ENCODE measurements at regions not wholly inside any gene's neighbourhood (a gene's known extent, or its start where the extent isn't known, plus 50 kb on each side); places are given as distances from the start of the nearest gene placed in this dataset.

GRCh38 chr1:239288820-239289554 lies 97.4 kb upstream of the CHRM3 start:
- Histone ChIP-seq H3K9me3 (ENCODE audit: insufficient read depth, low read depth) (no peaks in the 10 kb centered on the region), H3K4me3 (no peak overlapping the region), H3K36me3 (ENCODE audit: low read depth) (no peaks in the 10 kb centered on the region), H3K4me1 (replicated peaks; ENCODE audit: insufficient read depth) (no peaks in the 10 kb centered on the region), H4K20me1 (ENCODE audit: insufficient read depth) (no peaks in the 10 kb centered on the region), H3K27ac (no peak overlapping the region), H3K9me2 (ENCODE audit: insufficient read depth) (no peaks in the 10 kb centered on the region), H3K27me3 (ENCODE audit: insufficient read depth, low read depth) (no peaks in the 10 kb centered on the region), H3K79me2 (ENCODE audit: low read depth) (no peaks in the 10 kb centered on the region), H3K4me2 (no peak overlapping the region), H3F3A (ENCODE audit: insufficient read depth, low read depth) (no peaks in the 10 kb centered on the region), H2AFZ (no peak overlapping the region)
- POLR2A ChIA-PET (ENCODE audit: unreplicated experiment), result no interaction called here
- TF ChIP-seq EZH2 (IDR thresholded peaks at IDR 0.05; ENCODE audit: low read depth) (no peak), CTCF (conservative IDR thresholded peaks at IDR 0.05) (no peak)
- intact Hi-C loops (cut with micrococcal nuclease; ENCODE audit: unreplicated experiment), result no loop called here
- BruUV-seq (replicated peaks), result no TSS peak
- DNase-seq, result no peak
- CTCF ChIA-PET, result no interaction called here

- POLR2A ChIA-PET (ENCODE audit: unreplicated experiment), result no interaction called here
- TF ChIP-seq CTCF (conservative IDR thresholded peaks at IDR 0.05) (no peak), EZH2 (IDR thresholded peaks at IDR 0.05; ENCODE audit: low read depth) (no peak)
- BruUV-seq (replicated peaks), result no TSS peak
Measured at GRCh38 chr1:239287296-239287695, 99.1 kb upstream of the CHRM3 start.

DNA sequence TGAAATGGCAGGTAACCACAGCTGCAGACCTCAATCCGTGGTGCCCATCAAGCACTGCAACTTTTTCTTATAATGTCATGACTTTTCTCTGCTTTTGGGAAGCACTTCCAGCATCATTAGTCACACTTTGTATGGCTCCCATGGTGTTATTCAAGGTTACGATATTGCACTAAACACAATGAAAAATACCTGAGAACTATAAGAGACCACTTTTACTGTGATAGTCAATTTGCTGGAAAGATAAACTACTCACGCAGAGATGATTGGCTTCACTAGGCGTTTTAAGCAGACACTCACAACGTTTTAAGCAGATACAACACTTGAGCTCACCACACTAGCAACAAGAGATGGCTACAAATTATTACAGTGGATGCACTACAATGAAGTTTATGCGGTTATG lies 103.2 kb upstream of the CHRM3 start:
- intact Hi-C loops (cut with micrococcal nuclease; ENCODE audit: unreplicated experiment), result no loop called here
- Histone ChIP-seq H3K9me2 (ENCODE audit: insufficient read depth) (no peaks in the 10 kb centered on the region), H3K4me1 (replicated peaks; ENCODE audit: insufficient read depth) (no peaks in the 10 kb centered on the region), H3F3A (ENCODE audit: insufficient read depth, low read depth) (no peaks in the 10 kb centered on the region), H3K27ac (no peak overlapping the region), H3K4me3 (no peak overlapping the region), H3K36me3 (ENCODE audit: low read depth) (no peaks in the 10 kb centered on the region), H3K4me2 (no peak overlapping the region), H4K20me1 (ENCODE audit: insufficient read depth) (no peaks in the 10 kb centered on the region), H3K79me2 (ENCODE audit: low read depth) (no peaks in the 10 kb centered on the region), H3K9me3 (ENCODE audit: insufficient read depth, low read depth) (no peaks in the 10 kb centered on the region), H3K27me3 (ENCODE audit: insufficient read depth, low read depth) (no peaks in the 10 kb centered on the region), H2AFZ (no peak overlapping the region)
- ChIA-PET POLR2A (ENCODE audit: unreplicated experiment) (no interaction called here), CTCF (no interaction called here)
- no peak for DNase-seq
- BruUV-seq (replicated peaks), result no TSS peak
- TF ChIP-seq CTCF (conservative IDR thresholded peaks at IDR 0.05) (no peak), EZH2 (IDR thresholded peaks at IDR 0.05; ENCODE audit: low read depth) (no peak)

More at GRCh38 chr1:239287296-239287695, 99.1 kb upstream of the CHRM3 start:
- Histone ChIP-seq H3K9me2 (ENCODE audit: insufficient read depth) (no peaks in the 10 kb centered on the region), H3K4me2 (no peak overlapping the region), H4K20me1 (ENCODE audit: insufficient read depth) (no peaks in the 10 kb centered on the region), H3K27me3 (ENCODE audit: insufficient read depth, low read depth) (no peaks in the 10 kb centered on the region), H3K4me3 (no peak overlapping the region), H3K9me3 (ENCODE audit: insufficient read depth, low read depth) (no peaks in the 10 kb centered on the region), H3F3A (ENCODE audit: insufficient read depth, low read depth) (no peaks in the 10 kb centered on the region), H3K27ac (no peak overlapping the region), H3K36me3 (ENCODE audit: low read depth) (no peaks in the 10 kb centered on the region), H3K4me1 (replicated peaks; ENCODE audit: insufficient read depth) (no peaks in the 10 kb centered on the region), H2AFZ (no peak overlapping the region), H3K79me2 (ENCODE audit: low read depth) (no peaks in the 10 kb centered on the region)
- intact Hi-C loops (cut with micrococcal nuclease; ENCODE audit: unreplicated experiment), result no loop called here
- CTCF ChIA-PET, result no interaction called here
- DNase-seq, result no peak
